Fibroblast of lung (primary cell): ENCODE measurements at regions not wholly inside any gene's neighbourhood (a gene's known extent, or its start where the extent isn't known, plus 50 kb on each side); places are given as distances from the start of the nearest gene placed in this dataset.

Source experiments
- DNase-seq, 2 donors: peaks; one replicate each; pipeline versions ENCODE4 v3.0.0 to v3.0.0-alpha.2; 2010; ENCODE audit warnings: low read depth in 2 of 2
- H2AFZ ChIP-seq: 2 replicates; pipeline ENCODE4 v1.5.1; 2012; ENCODE audit warnings: low read length, control low read depth, inconsistent platforms
- H3K27ac ChIP-seq: 2 replicates; pipeline ENCODE4 v1.5.1; 2011; ENCODE audit warnings: low read length, control low read depth; ENCODE audit not compliant: insufficient read depth
- H3K27me3 ChIP-seq: 2 replicates; pipeline ENCODE4 v1.5.1; 2011; ENCODE audit warnings: mild to moderate bottlenecking, low read length; ENCODE audit not compliant: control insufficient read depth, insufficient read depth
- H3K36me3 ChIP-seq: 2 replicates; pipeline ENCODE4 v1.5.1; 2011; ENCODE audit warnings: low read length; ENCODE audit not compliant: control insufficient read depth, insufficient read depth
- H3K4me1 ChIP-seq: 2 replicates; pipeline ENCODE4 v1.5.1; 2011; ENCODE audit warnings: low read length; ENCODE audit not compliant: control insufficient read depth, insufficient read depth; ENCODE audit errors: extremely low read depth
- H3K4me2 ChIP-seq: 2 replicates; pipeline ENCODE4 v1.5.1; 2011; ENCODE audit warnings: low read length, control low read depth; ENCODE audit not compliant: insufficient read depth; ENCODE audit errors: extremely low read depth
- H3K4me3 ChIP-seq, 4 experiments: fragments of 200-600 bp in 1 of 4; sonication (generic) in 1 of 4; replicated peaks in 1 of 4; 2 replicates each; pipeline ENCODE4 v1.5.1; 2011 to 2016; ENCODE audit warnings: low read length in 4 of 4, low read depth in 3 of 4, mild to moderate bottlenecking in 3 of 4, control low read depth in 2 of 4, inconsistent platforms in 1 of 4, mixed read lengths in 1 of 4; ENCODE audit not compliant: insufficient read depth in 1 of 4; ENCODE audit errors: control extremely low read depth in 1 of 4
- H3K79me2 ChIP-seq: 2 replicates; pipeline ENCODE4 v1.5.1; 2012; ENCODE audit warnings: mild to moderate bottlenecking, low read length, inconsistent platforms; ENCODE audit not compliant: control insufficient read depth, insufficient read depth
- H3K9ac ChIP-seq: 2 replicates; pipeline ENCODE4 v1.5.1; 2011; ENCODE audit warnings: mild to moderate bottlenecking, low read length, control low read depth; ENCODE audit not compliant: insufficient read depth
- H3K9me3 ChIP-seq: 2 replicates; pipeline ENCODE4 v1.5.1; 2012; ENCODE audit warnings: low read depth, low read length; ENCODE audit not compliant: control insufficient read depth, insufficient read depth
- H4K20me1 ChIP-seq: 2 replicates; pipeline ENCODE4 v1.5.1; 2011; ENCODE audit warnings: low read length; ENCODE audit not compliant: control insufficient read depth, insufficient read depth; ENCODE audit errors: extremely low read depth
- CTCF ChIP-seq, 2 donors: IDR thresholded peaks in 1 of 2; conservative IDR thresholded peaks in 1 of 2; 1 replicate in 1 of 2; 2 replicates in 1 of 2; pipeline ENCODE4 v1.5.1; 2011 to 2012; ENCODE audit warnings: low read length in 2 of 2, control low read depth in 1 of 2, inconsistent platforms in 1 of 2, low read depth in 1 of 2, mild to moderate bottlenecking in 1 of 2
- EZH2 ChIP-seq: IDR thresholded peaks from 2 replicates; pipeline ENCODE4 v1.5.1; 2012; ENCODE audit warnings: low read length, control low read depth, mild to moderate bottlenecking; ENCODE audit errors: missing control alignments

DNA sequence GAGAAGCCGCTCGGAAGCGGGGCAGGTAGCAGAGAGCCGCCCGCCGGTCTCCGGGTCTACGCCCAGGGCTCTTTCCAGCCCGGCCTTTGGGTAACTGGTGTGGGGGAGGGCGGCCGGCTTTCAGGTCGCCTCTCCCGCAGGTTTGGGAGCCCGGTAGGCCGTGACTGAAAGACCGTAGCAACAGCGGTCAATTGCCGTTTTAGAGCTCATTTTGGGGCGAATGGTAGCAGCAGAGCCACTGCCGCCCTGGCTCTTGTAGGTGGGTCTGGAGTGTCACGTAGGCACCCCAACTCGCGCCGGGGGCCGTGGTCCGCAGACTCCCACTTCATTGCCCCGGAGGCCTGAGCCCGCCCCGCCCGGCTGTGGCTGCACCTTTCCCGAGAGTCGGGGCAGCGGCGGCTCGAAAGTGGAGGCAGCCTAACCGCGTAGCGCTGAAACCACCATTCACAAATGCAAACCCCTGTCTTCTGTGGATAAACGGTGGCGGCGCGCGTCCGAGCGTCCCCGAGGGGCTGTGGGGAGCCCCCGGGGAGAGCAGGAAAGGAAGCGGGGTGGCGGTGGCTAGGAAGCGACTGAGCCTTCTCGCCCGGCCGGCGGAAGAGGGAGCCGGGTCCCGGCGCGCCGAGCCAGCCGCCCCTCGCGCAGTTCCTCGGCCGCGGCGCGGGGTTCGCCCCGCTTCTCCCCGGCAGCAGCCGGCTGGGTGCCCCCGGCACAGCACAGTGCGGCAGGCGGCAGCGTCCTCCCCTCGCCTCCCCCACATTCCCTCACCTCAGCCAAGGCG lies 2185.1 kb upstream of the TENM3 start:
- no peaks in the 10 kb centered on the region for H3K79me2 ChIP-seq
- H3K9ac ChIP-seq, result no peak overlapping the region
- H3K4me3 ChIP-seq, result peak overlapping the region; percentile 31 to 67 (median 40)
- H3K9me3 ChIP-seq, result no peaks in the 10 kb centered on the region
- H3K4me2 ChIP-seq, result peak overlapping the region; percentile 62
- H3K36me3 ChIP-seq, result no peaks in the 10 kb centered on the region
- no peaks in the 10 kb centered on the region for H3K4me1 ChIP-seq
- peak; percentile 29 to 38 for DNase-seq
- peaks cover 8% of the 10 kb centered on the region for H3K27me3 ChIP-seq
- no peaks in the 10 kb centered on the region for H4K20me1 ChIP-seq
- TF ChIP-seq CTCF (conservative IDR thresholded peaks at IDR 0.05 in 1 of 2, IDR thresholded peaks at IDR 0.05 in 1 of 2; ENCODE audit: low read depth in 1 of 2, low read length in 2 of 2) (no peak), EZH2 (no peak)
- peak overlapping the region; percentile 28 for H2AFZ ChIP-seq
- H3K27ac ChIP-seq, result no peak overlapping the region

GRCh38 chr4:180058691-180059215 lies 2184.4 kb upstream of the TENM3 start:
- Histone ChIP-seq H3K9me3 (no peaks in the 10 kb centered on the region), H3K79me2 (no peaks in the 10 kb centered on the region), H3K36me3 (no peaks in the 10 kb centered on the region), H3K27me3 (peaks cover 8% of the 10 kb centered on the region), H3K4me1 (no peaks in the 10 kb centered on the region), H3K4me3 (peak overlapping the region in 3 of 4 experiments; percentile 33 to 76 (median 56)), H3K27ac (no peak overlapping the region), H2AFZ (no peak overlapping the region), H4K20me1 (no peaks in the 10 kb centered on the region), H3K4me2 (no peak overlapping the region), H3K9ac (no peak overlapping the region)
- TF ChIP-seq CTCF (conservative IDR thresholded peaks at IDR 0.05 in 1 of 2, IDR thresholded peaks at IDR 0.05 in 1 of 2; ENCODE audit: low read depth in 1 of 2, low read length in 2 of 2) (no peak), EZH2 (no peak)
- DNase-seq, result peak; percentile 68 to 78

- H3K27me3 ChIP-seq, result peaks cover 8% of the 10 kb centered on the region
- no peaks in the 10 kb centered on the region for H3K79me2 ChIP-seq
- no peaks in the 10 kb centered on the region for H3K4me1 ChIP-seq
- H4K20me1 ChIP-seq, result no peaks in the 10 kb centered on the region
- peak overlapping the region; percentile 51 for H3K4me2 ChIP-seq
- H3K9me3 ChIP-seq, result no peaks in the 10 kb centered on the region
- H3K27ac ChIP-seq, result no peak overlapping the region
- H3K9ac ChIP-seq, result no peak overlapping the region
- peak overlapping the region; percentile 29 to 76 (median 44) for H3K4me3 ChIP-seq
- peak; percentile 8 to 16 for DNase-seq
- H2AFZ ChIP-seq, result peak overlapping the region; percentile 30
- TF ChIP-seq CTCF (conservative IDR thresholded peaks at IDR 0.05 in 1 of 2, IDR thresholded peaks at IDR 0.05 in 1 of 2; ENCODE audit: low read depth in 1 of 2, low read length in 2 of 2) (no peak), EZH2 (no peak)
- no peaks in the 10 kb centered on the region for H3K36me3 ChIP-seq
Observed at GRCh38 chr4:180059216-180059881, 2183.9 kb upstream of the TENM3 start.
